ENCODE measurements at regions not wholly inside any gene's neighbourhood (a gene's known extent, or its start where the extent isn't known, plus 50 kb on each side); places are given as distances from the start of the nearest gene placed in this dataset.
A peak's percentile ranks its signal among the peaks of the same experiment; 100 is the strongest.

GRCh38 chr17:34502426-34502825, 77.0 kb upstream of the TMEM132E start:
- intact Hi-C loops (cut with micrococcal nuclease) = no loop called here
- DNase-seq (no peak), ATAC-seq (no peak)
- no peaks in the 10 kb centered on the region for H3K9me3 Mint-ChIP-seq
- H3K27me3 Mint-ChIP-seq (ENCODE audit: low read depth in 2 of 2) = peaks cover 13 to 20% of the 10 kb centered on the region in 2 donors
- H3K4me1 Mint-ChIP-seq = no peaks in the 10 kb centered on the region
- no peak overlapping the region for H3K4me3 ChIP-seq (ENCODE audit: low read length)
- no peaks in the 10 kb centered on the region for H3K9me3 ChIP-seq (ENCODE audit: control insufficient read depth, insufficient read depth, low read length)
- H3K36me3 ChIP-seq (ENCODE audit: control insufficient read depth, insufficient read depth, low read length) = no peaks in the 10 kb centered on the region
- 61% methylated on average over 2 of the region's 4 CpGs for WGBS (ENCODE audit: insufficient coverage)
- no peak overlapping the region for H3K27ac Mint-ChIP-seq
- H3K4me3 Mint-ChIP-seq = no peak overlapping the region
- TF ChIP-seq CTCF (IDR thresholded peaks at IDR 0.05) = no peak
- H3K27ac ChIP-seq (ENCODE audit: low read length) = no peak overlapping the region
- H3K4me1 ChIP-seq (ENCODE audit: control insufficient read depth, insufficient read depth, low read length) = no peaks in the 10 kb centered on the region
- H3K36me3 Mint-ChIP-seq = no peaks in the 10 kb centered on the region
- no peaks in the 10 kb centered on the region for H3K27me3 ChIP-seq (ENCODE audit: control insufficient read depth, insufficient read depth, low read length)

- TF ChIP-seq CTCF (IDR thresholded peaks at IDR 0.05) = no peak
- DNase-seq = peak in 1 of 2 donors; percentile 18
- Mint-ChIP-seq H3K36me3 (no peaks in the 10 kb centered on the region), H3K4me3 (no peak overlapping the region), H3K4me1 (no peaks in the 10 kb centered on the region), H3K27me3 (ENCODE audit: low read depth in 2 of 2) (peaks cover 0 to 9% of the 10 kb centered on the region in 2 donors), H3K27ac (no peak overlapping the region), H3K9me3 (no peaks in the 10 kb centered on the region)
- Histone ChIP-seq H3K36me3 (ENCODE audit: control insufficient read depth, insufficient read depth, low read length) (no peaks in the 10 kb centered on the region), H3K4me1 (ENCODE audit: control insufficient read depth, insufficient read depth, low read length) (no peaks in the 10 kb centered on the region), H3K9me3 (ENCODE audit: control insufficient read depth, insufficient read depth, low read length) (no peaks in the 10 kb centered on the region), H3K4me3 (ENCODE audit: low read length) (no peak overlapping the region), H3K27ac (ENCODE audit: low read length) (no peak overlapping the region), H3K27me3 (ENCODE audit: control insufficient read depth, insufficient read depth, low read length) (no peaks in the 10 kb centered on the region)
- 6% methylated on average over 1 of the region's 1 CpG for WGBS (ENCODE audit: insufficient coverage)
- no peak for ATAC-seq
- intact Hi-C loops (cut with micrococcal nuclease) = no loop called here
Measured at GRCh38 chr17:34499576-34499975, 79.8 kb upstream of the TMEM132E start.

GRCh38 chr17:34493917-34494316, 85.5 kb upstream of the TMEM132E start:
- Mint-ChIP-seq H3K9me3 (no peaks in the 10 kb centered on the region), H3K4me1 (no peaks in the 10 kb centered on the region), H3K36me3 (no peaks in the 10 kb centered on the region), H3K4me3 (no peak overlapping the region), H3K27ac (no peak overlapping the region), H3K27me3 (ENCODE audit: low read depth in 2 of 2) (peaks cover 4 to 12% of the 10 kb centered on the region in 2 donors)
- no peak for TF ChIP-seq CTCF (IDR thresholded peaks at IDR 0.05)
- Histone ChIP-seq H3K27ac (ENCODE audit: low read length) (no peak overlapping the region), H3K4me1 (ENCODE audit: control insufficient read depth, insufficient read depth, low read length) (no peaks in the 10 kb centered on the region), H3K27me3 (ENCODE audit: control insufficient read depth, insufficient read depth, low read length) (no peaks in the 10 kb centered on the region), H3K9me3 (ENCODE audit: control insufficient read depth, insufficient read depth, low read length) (no peaks in the 10 kb centered on the region), H3K4me3 (ENCODE audit: low read length) (no peak overlapping the region), H3K36me3 (ENCODE audit: control insufficient read depth, insufficient read depth, low read length) (no peaks in the 10 kb centered on the region)
- WGBS (ENCODE audit: insufficient coverage) = 93% methylated on average over 3 of the region's 3 CpGs
- intact Hi-C loops (cut with micrococcal nuclease) = no loop called here
- DNase-seq (no peak), ATAC-seq (no peak)

- ATAC-seq (no peak), DNase-seq (no peak)
- intact Hi-C loops (cut with micrococcal nuclease) = no loop called here
- Histone ChIP-seq H3K27me3 (ENCODE audit: control insufficient read depth, insufficient read depth, low read length) (no peaks in the 10 kb centered on the region), H3K27ac (ENCODE audit: low read length) (no peak overlapping the region), H3K36me3 (ENCODE audit: control insufficient read depth, insufficient read depth, low read length) (no peaks in the 10 kb centered on the region), H3K9me3 (ENCODE audit: control insufficient read depth, insufficient read depth, low read length) (no peaks in the 10 kb centered on the region), H3K4me1 (ENCODE audit: control insufficient read depth, insufficient read depth, low read length) (peaks cover 4% of the 10 kb centered on the region), H3K4me3 (ENCODE audit: low read length) (no peak overlapping the region)
- H3K4me3 Mint-ChIP-seq = no peak overlapping the region
- no peak overlapping the region for H3K27ac Mint-ChIP-seq
- no peaks in the 10 kb centered on the region for H3K36me3 Mint-ChIP-seq
- peaks cover 13 to 17% of the 10 kb centered on the region in 2 donors for H3K27me3 Mint-ChIP-seq (ENCODE audit: low read depth in 2 of 2)
- H3K4me1 Mint-ChIP-seq = no peaks in the 10 kb centered on the region
- no peak for TF ChIP-seq CTCF (IDR thresholded peaks at IDR 0.05)
- 31% methylated on average over 12 of the region's 12 CpGs for WGBS (ENCODE audit: insufficient coverage)
- H3K9me3 Mint-ChIP-seq = no peaks in the 10 kb centered on the region
Measured at GRCh38 chr17:34487626-34488025, 91.8 kb upstream of the TMEM132E start.
